OCI-LY1 (cell line): ENCODE measurements at regions not wholly inside any gene's neighbourhood (a gene's known extent, or its start where the extent isn't known, plus 50 kb on each side); places are given as distances from the start of the nearest gene placed in this dataset.

ENCODE experiments used
- H2AFZ ChIP-seq: fragments of 200-600 bp; sonication (generic), shearing (Covaris generic); 2 replicates; pipeline ENCODE4 v1.6.0; 2014; ENCODE audit warnings: antibody characterized with exemption, mild to moderate bottlenecking, low read length
- H3F3A ChIP-seq: fragments of 200-600 bp; sonication (generic), shearing (Covaris generic); 2 replicates; pipeline ENCODE4 v1.6.0; 2014; ENCODE audit warnings: mild to moderate bottlenecking, antibody characterized with exemption, low read length, moderate library complexity; ENCODE audit not compliant: insufficient read depth
- H3K27ac ChIP-seq: fragments of 200-600 bp; sonication (generic); 2 replicates; pipeline ENCODE4 v1.5.1; 2014; ENCODE audit warnings: low read length, mixed run types, mild to moderate bottlenecking, low read depth; ENCODE audit not compliant: poor library complexity, severe bottlenecking
- H3K27me3 ChIP-seq: fragments of 200-600 bp; sonication (generic); 2 replicates; pipeline ENCODE4 v1.6.0; 2014; ENCODE audit warnings: antibody characterized with exemption, mild to moderate bottlenecking, low read length, moderate library complexity; ENCODE audit not compliant: insufficient read depth
- H3K36me3 ChIP-seq: fragments of 200-600 bp; sonication (generic); 2 replicates; pipeline ENCODE4 v1.6.1; 2014; ENCODE audit warnings: mild to moderate bottlenecking, antibody characterized with exemption, low read length, moderate library complexity, mixed read lengths; ENCODE audit not compliant: insufficient read depth
- H3K4me1 ChIP-seq: fragments of 200-600 bp; sonication (generic); 2 replicates; pipeline ENCODE4 v1.5.1; 2014; ENCODE audit warnings: mild to moderate bottlenecking, low read length, moderate library complexity; ENCODE audit not compliant: insufficient read depth, severe bottlenecking
- H3K4me2 ChIP-seq: fragments of 200-600 bp; sonication (generic), shearing (Covaris generic); 2 replicates; pipeline ENCODE4 v1.6.1; 2014; ENCODE audit warnings: low read length
- H3K4me3 ChIP-seq: fragments of 200-600 bp; sonication (generic); 2 replicates; pipeline ENCODE4 v1.5.1; 2014; ENCODE audit warnings: low read length, low read depth, mild to moderate bottlenecking, mixed read lengths; ENCODE audit not compliant: poor library complexity, severe bottlenecking
- H3K79me2 ChIP-seq: fragments of 200-600 bp; shearing (Covaris generic); 2 replicates; pipeline ENCODE4 v1.6.1; 2016; ENCODE audit warnings: mixed run types, low read length, mixed read lengths; ENCODE audit not compliant: insufficient read depth
- H3K9ac ChIP-seq: fragments of 200-600 bp; sonication (generic), shearing (Covaris generic); 2 replicates; pipeline ENCODE4 v1.6.1; 2014; ENCODE audit warnings: mild to moderate bottlenecking, low read length, mixed read lengths
- H3K9me2 ChIP-seq: fragments of 200-600 bp; sonication (generic), shearing (Covaris generic); 2 replicates; pipeline ENCODE4 v1.6.1; 2014; ENCODE audit warnings: low read depth, mild to moderate bottlenecking, low read length, mixed read lengths
- H3K9me3 ChIP-seq: fragments of 200-600 bp; shearing (Covaris generic); 2 replicates; pipeline ENCODE4 v1.6.1; 2014; ENCODE audit warnings: low read length, mixed read lengths
- H4K20me1 ChIP-seq: fragments of 200-600 bp; sonication (generic), shearing (Covaris generic); 2 replicates; pipeline ENCODE4 v1.6.0; 2016; ENCODE audit warnings: mild to moderate bottlenecking, low read length; ENCODE audit not compliant: insufficient read depth
- CTCF ChIP-seq: fragments of 200-600 bp; sonication (generic), shearing (Covaris generic); IDR thresholded peaks from 2 replicates; pipeline ENCODE4 v1.5.1; 2017; ENCODE audit warnings: mild to moderate bottlenecking, antibody characterized with exemption, low read length, moderate library complexity, mixed read lengths
- EZH2 ChIP-seq: fragments of 200-600 bp; sonication (generic), shearing (Covaris generic); IDR thresholded peaks from 2 replicates; pipeline ENCODE4 v1.8.0; 2017; ENCODE audit warnings: borderline replicate concordance, mixed run types, mild to moderate bottlenecking, antibody characterized with exemption, low read length, moderate library complexity, mixed read lengths

GRCh38 chr20:5471368-5471767 is 139.4 kb downstream of the GPCPD1 start:
- Histone ChIP-seq H3K4me1 (no peaks in the 10 kb centered on the region), H3K27ac (no peak overlapping the region), H3K36me3 (no peaks in the 10 kb centered on the region), H3F3A (no peaks in the 10 kb centered on the region), H3K79me2 (no peaks in the 10 kb centered on the region), H3K4me2 (no peak overlapping the region), H4K20me1 (no peaks in the 10 kb centered on the region), H3K4me3 (no peak overlapping the region), H3K9me3 (no peaks in the 10 kb centered on the region), H3K27me3 (no peaks in the 10 kb centered on the region), H3K9ac (no peak overlapping the region), H3K9me2 (no peaks in the 10 kb centered on the region), H2AFZ (no peak overlapping the region)
- TF ChIP-seq CTCF (no peak), EZH2 (no peak)

- H4K20me1 ChIP-seq: no peaks in the 10 kb centered on the region
Measured at GRCh38 chr20:5470943-5471342, 139.9 kb downstream of the GPCPD1 start.

GRCh38 chr20:5470458-5470857 is 140.3 kb downstream of the GPCPD1 start:
- Histone ChIP-seq H3K9ac (no peak overlapping the region), H3K4me2 (no peak overlapping the region), H3K27me3 (no peaks in the 10 kb centered on the region), H2AFZ (no peak overlapping the region), H3K4me3 (no peak overlapping the region), H3K9me3 (no peaks in the 10 kb centered on the region), H3F3A (no peaks in the 10 kb centered on the region), H4K20me1 (no peaks in the 10 kb centered on the region), H3K27ac (no peak overlapping the region), H3K36me3 (no peaks in the 10 kb centered on the region), H3K9me2 (no peaks in the 10 kb centered on the region), H3K79me2 (no peaks in the 10 kb centered on the region), H3K4me1 (no peaks in the 10 kb centered on the region)
- no peak for TF ChIP-seq EZH2
- TF ChIP-seq CTCF: no peak

More at GRCh38 chr20:5470943-5471342, 139.9 kb downstream of the GPCPD1 start:
- Histone ChIP-seq H3F3A (no peaks in the 10 kb centered on the region), H3K27me3 (no peaks in the 10 kb centered on the region), H3K36me3 (no peaks in the 10 kb centered on the region), H3K9ac (no peak overlapping the region), H3K9me2 (no peaks in the 10 kb centered on the region), H3K4me1 (no peaks in the 10 kb centered on the region), H3K4me3 (no peak overlapping the region), H3K79me2 (no peaks in the 10 kb centered on the region), H3K27ac (no peak overlapping the region), H2AFZ (no peak overlapping the region), H3K4me2 (no peak overlapping the region), H3K9me3 (no peaks in the 10 kb centered on the region)
- no peak for TF ChIP-seq EZH2
- TF ChIP-seq CTCF: no peak
